HL-60 (cell line): ENCODE measurements at regions not wholly inside any gene's neighbourhood (a gene's known extent, or its start where the extent isn't known, plus 50 kb on each side); places are given as distances from the start of the nearest gene placed in this dataset.

Experiments used
- CTCF ChIP-seq: IDR thresholded peaks from one replicate; pipeline ENCODE4 v1.5.1; 2011; ENCODE audit warnings: low read length, control low read depth, inconsistent platforms; ENCODE audit not compliant: insufficient read depth
- GABPA ChIP-seq: IDR thresholded peaks from 2 replicates; pipeline ENCODE4 v1.6.1; 2012; ENCODE audit warnings: low read depth
- POLR2AphosphoS5 ChIP-seq: IDR thresholded peaks from 2 replicates; pipeline ENCODE4 v1.6.1; 2012; ENCODE audit warnings: low read depth
- REST ChIP-seq: IDR thresholded peaks from 2 replicates; pipeline ENCODE4 v1.6.1; 2012; ENCODE audit warnings: low read depth; ENCODE audit not compliant: insufficient replicate concordance
- SPI1 ChIP-seq: IDR thresholded peaks from 2 replicates; pipeline ENCODE4 v1.6.1; 2012; ENCODE audit warnings: low read depth, mild to moderate bottlenecking, borderline replicate concordance

DNA sequence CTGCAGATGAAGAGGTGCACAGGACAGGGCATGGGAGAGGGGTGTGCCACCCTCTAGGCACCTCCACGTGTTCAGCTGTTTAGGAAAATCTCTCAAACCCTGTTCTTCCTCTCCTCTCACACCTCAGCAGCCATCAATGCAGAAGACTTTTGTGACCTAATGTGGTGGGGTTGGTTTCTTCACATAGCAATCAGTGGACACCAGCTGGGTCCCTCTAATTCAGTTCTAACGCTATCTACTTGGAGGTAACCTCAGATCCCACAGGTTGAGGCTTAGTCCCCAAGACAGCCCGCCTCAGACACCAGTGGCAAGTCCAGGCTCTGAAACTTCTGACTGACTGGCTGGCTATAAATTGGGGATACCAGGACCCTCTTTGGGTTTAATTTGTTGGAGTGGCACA, 69.9 kb upstream of the ANKRD10 start:
- TF ChIP-seq CTCF (no peak), REST (no peak), POLR2AphosphoS5 (no peak), GABPA (no peak), SPI1 (no peak)
